NCI-H526 treated with DMSO at 0.1 percent for 48 hours (cell line): ENCODE measurements at regions not wholly inside any gene's neighbourhood (a gene's known extent, or its start where the extent isn't known, plus 50 kb on each side); places are given as distances from the start of the nearest gene placed in this dataset.

Experiments used
- DNase-seq: peaks from one replicate; lab custom pipeline; 2025; lab: John Stamatoyannopoulos, UW

- DNase-seq = no peak
Observed at GRCh38 chr1:163877016-163877415, 555.3 kb downstream of the NUF2 start.

GRCh38 chr1:163885510-163885909 lies 563.8 kb downstream of the NUF2 start:
- DNase-seq = no peak

- DNase-seq = no peak
Observed at GRCh38 chr1:163896001-163896400, 574.2 kb downstream of the NUF2 start.

GRCh38 chr1:163897412-163898155 lies 575.8 kb downstream of the NUF2 start:
- no peak for DNase-seq

GRCh38 chr1:163906283-163906682 lies 584.5 kb downstream of the NUF2 start:
- no peak for DNase-seq

- DNase-seq = no peak
Observed at GRCh38 chr1:163912170-163912884, 590.6 kb downstream of the NUF2 start.

- DNase-seq = no peak
Observed at GRCh38 chr1:163914785-163915413, 593.1 kb downstream of the NUF2 start.

GRCh38 chr1:163922743-163923201 lies 601.0 kb downstream of the NUF2 start:
- DNase-seq = no peak

- DNase-seq = no peak
Observed at GRCh38 chr1:163924041-163924440, 602.3 kb downstream of the NUF2 start.

GRCh38 chr1:163927493-163927892 lies 605.7 kb downstream of the NUF2 start:
- no peak for DNase-seq

- no peak for DNase-seq
Observed at GRCh38 chr1:163928069-163928468, 606.3 kb downstream of the NUF2 start.

- DNase-seq = no peak
Observed at GRCh38 chr1:163928651-163929050, 606.9 kb downstream of the NUF2 start.

- DNase-seq = no peak
Observed at GRCh38 chr1:163932901-163933300, 611.1 kb downstream of the NUF2 start.

GRCh38 chr1:163933437-163933836 lies 611.7 kb downstream of the NUF2 start:
- no peak for DNase-seq

GRCh38 chr1:163935738-163936374 lies 614.1 kb downstream of the NUF2 start:
- DNase-seq = no peak

GRCh38 chr1:163959622-163960021 lies 599.4 kb upstream of the PBX1 start:
- DNase-seq = no peak

GRCh38 chr1:163970151-163970550 lies 588.8 kb upstream of the PBX1 start:
- no peak for DNase-seq

- no peak for DNase-seq
Observed at GRCh38 chr1:163970699-163971098, 588.3 kb upstream of the PBX1 start.

GRCh38 chr1:163973586-163973985 lies 585.4 kb upstream of the PBX1 start:
- no peak for DNase-seq

- DNase-seq = no peak
Observed at GRCh38 chr1:163974120-163974519, 584.9 kb upstream of the PBX1 start.

- peak; percentile 76 for DNase-seq
Observed at GRCh38 chr1:163980394-163980793, 578.6 kb upstream of the PBX1 start.

GRCh38 chr1:163981500-163982030 lies 577.4 kb upstream of the PBX1 start:
- peak; percentile 96 for DNase-seq
